ENCODE measurements at regions not wholly inside any gene's neighbourhood (a gene's known extent, or its start where the extent isn't known, plus 50 kb on each side); places are given as distances from the start of the nearest gene placed in this dataset.

DNA sequence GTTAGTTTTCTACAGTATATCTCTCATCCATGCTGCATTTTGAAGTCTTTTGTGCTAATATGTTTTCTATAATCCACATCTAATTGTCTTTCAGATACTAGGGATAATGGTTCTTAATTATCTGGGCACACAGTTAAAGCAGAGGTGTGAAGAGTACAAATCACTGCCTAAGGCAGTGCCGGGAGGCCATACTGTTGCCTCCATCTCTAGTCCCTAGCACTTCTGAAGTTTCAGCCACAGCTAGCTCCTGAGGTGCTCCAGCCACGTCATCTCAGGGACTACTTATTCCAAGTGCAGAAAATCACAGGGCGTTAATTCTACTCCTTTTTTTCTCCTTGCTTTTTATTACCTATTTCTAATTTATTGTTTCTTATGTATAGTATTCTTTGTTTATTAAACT, 760.0 kb upstream of the FAM174A start:
- Mint-ChIP-seq H3K36me3 (no peaks in the 10 kb centered on the region), H3K9me3 (peaks cover 2 to 4% of the 10 kb centered on the region in 2 donors), H3K4me3 (no peak overlapping the region), H3K4me1 (no peaks in the 10 kb centered on the region), H3K27me3 (ENCODE audit: low read depth in 2 of 2) (no peaks in the 10 kb centered on the region), H3K27ac (no peak overlapping the region)
- Histone ChIP-seq H3K4me1 (ENCODE audit: control insufficient read depth, insufficient read depth, low read length) (no peaks in the 10 kb centered on the region), H3K4me3 (ENCODE audit: low read length) (no peak overlapping the region), H3K27ac (ENCODE audit: low read length) (no peak overlapping the region), H3K9me3 (ENCODE audit: control insufficient read depth, insufficient read depth, low read length) (no peaks in the 10 kb centered on the region), H3K27me3 (ENCODE audit: control insufficient read depth, insufficient read depth, low read length) (no peaks in the 10 kb centered on the region), H3K36me3 (ENCODE audit: control insufficient read depth, insufficient read depth, low read length) (no peaks in the 10 kb centered on the region)
- intact Hi-C loops (cut with micrococcal nuclease), result no loop called here
- DNase-seq (no peak), ATAC-seq (no peak)
- WGBS (ENCODE audit: insufficient coverage), result 79% methylated on average over 2 of the region's 3 CpGs
- TF ChIP-seq, protein P1, sequence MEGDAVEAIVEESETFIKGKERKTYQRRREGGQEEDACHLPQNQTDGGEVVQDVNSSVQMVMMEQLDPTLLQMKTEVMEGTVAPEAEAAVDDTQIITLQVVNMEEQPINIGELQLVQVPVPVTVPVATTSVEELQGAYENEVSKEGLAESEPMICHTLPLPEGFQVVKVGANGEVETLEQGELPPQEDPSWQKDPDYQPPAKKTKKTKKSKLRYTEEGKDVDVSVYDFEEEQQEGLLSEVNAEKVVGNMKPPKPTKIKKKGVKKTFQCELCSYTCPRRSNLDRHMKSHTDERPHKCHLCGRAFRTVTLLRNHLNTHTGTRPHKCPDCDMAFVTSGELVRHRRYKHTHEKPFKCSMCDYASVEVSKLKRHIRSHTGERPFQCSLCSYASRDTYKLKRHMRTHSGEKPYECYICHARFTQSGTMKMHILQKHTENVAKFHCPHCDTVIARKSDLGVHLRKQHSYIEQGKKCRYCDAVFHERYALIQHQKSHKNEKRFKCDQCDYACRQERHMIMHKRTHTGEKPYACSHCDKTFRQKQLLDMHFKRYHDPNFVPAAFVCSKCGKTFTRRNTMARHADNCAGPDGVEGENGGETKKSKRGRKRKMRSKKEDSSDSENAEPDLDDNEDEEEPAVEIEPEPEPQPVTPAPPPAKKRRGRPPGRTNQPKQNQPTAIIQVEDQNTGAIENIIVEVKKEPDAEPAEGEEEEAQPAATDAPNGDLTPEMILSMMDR (IDR thresholded peaks at IDR 0.05), result no peak

- ATAC-seq, result no peak
- TF ChIP-seq, protein P1 (IDR thresholded peaks at IDR 0.05), result no peak
These were observed 761.9 kb upstream of the FAM174A start for GRCh38 chr5:99773290-99773689.

GRCh38 chr5:99771296-99771695, 763.9 kb upstream of the FAM174A start:
- intact Hi-C loops (cut with micrococcal nuclease), result no loop called here
- Histone ChIP-seq H3K9me3 (ENCODE audit: control insufficient read depth, insufficient read depth, low read length) (no peaks in the 10 kb centered on the region), H3K27me3 (ENCODE audit: control insufficient read depth, insufficient read depth, low read length) (no peaks in the 10 kb centered on the region), H3K4me1 (ENCODE audit: control insufficient read depth, insufficient read depth, low read length) (no peaks in the 10 kb centered on the region), H3K4me3 (ENCODE audit: low read length) (no peak overlapping the region), H3K27ac (ENCODE audit: low read length) (no peak overlapping the region), H3K36me3 (ENCODE audit: control insufficient read depth, insufficient read depth, low read length) (no peaks in the 10 kb centered on the region)
- no peaks in the 10 kb centered on the region for H3K27me3 Mint-ChIP-seq (ENCODE audit: low read depth in 2 of 2)
- H3K4me3 Mint-ChIP-seq, result no peak overlapping the region
- peaks cover 9 to 16% of the 10 kb centered on the region in 2 donors for H3K9me3 Mint-ChIP-seq
- WGBS (ENCODE audit: insufficient coverage), result no CpG with 5 or more reads among the region's 1 CpG
- H3K27ac Mint-ChIP-seq, result no peak overlapping the region
- H3K36me3 Mint-ChIP-seq, result peaks cover 4% of the 10 kb centered on the region
- ATAC-seq, result no peak
- TF ChIP-seq, protein P1 (IDR thresholded peaks at IDR 0.05), result no peak
- no peak for DNase-seq
- no peaks in the 10 kb centered on the region for H3K4me1 Mint-ChIP-seq

More at GRCh38 chr5:99773290-99773689, 761.9 kb upstream of the FAM174A start:
- Histone ChIP-seq H3K4me1 (ENCODE audit: control insufficient read depth, insufficient read depth, low read length) (no peaks in the 10 kb centered on the region), H3K4me3 (ENCODE audit: low read length) (no peak overlapping the region), H3K27me3 (ENCODE audit: control insufficient read depth, insufficient read depth, low read length) (no peaks in the 10 kb centered on the region), H3K27ac (ENCODE audit: low read length) (no peak overlapping the region), H3K36me3 (ENCODE audit: control insufficient read depth, insufficient read depth, low read length) (no peaks in the 10 kb centered on the region), H3K9me3 (ENCODE audit: control insufficient read depth, insufficient read depth, low read length) (no peaks in the 10 kb centered on the region)
- H3K36me3 Mint-ChIP-seq, result no peaks in the 10 kb centered on the region
- H3K4me3 Mint-ChIP-seq, result no peak overlapping the region
- H3K27me3 Mint-ChIP-seq (ENCODE audit: low read depth in 2 of 2), result no peaks in the 10 kb centered on the region
- no peak for DNase-seq
- peaks cover 8 to 16% of the 10 kb centered on the region in 2 donors for H3K9me3 Mint-ChIP-seq
- no peak overlapping the region for H3K27ac Mint-ChIP-seq
- intact Hi-C loops (cut with micrococcal nuclease), result no loop called here
- H3K4me1 Mint-ChIP-seq, result no peaks in the 10 kb centered on the region
- WGBS (ENCODE audit: insufficient coverage), result no CpG with 5 or more reads among the region's 1 CpG

DNA sequence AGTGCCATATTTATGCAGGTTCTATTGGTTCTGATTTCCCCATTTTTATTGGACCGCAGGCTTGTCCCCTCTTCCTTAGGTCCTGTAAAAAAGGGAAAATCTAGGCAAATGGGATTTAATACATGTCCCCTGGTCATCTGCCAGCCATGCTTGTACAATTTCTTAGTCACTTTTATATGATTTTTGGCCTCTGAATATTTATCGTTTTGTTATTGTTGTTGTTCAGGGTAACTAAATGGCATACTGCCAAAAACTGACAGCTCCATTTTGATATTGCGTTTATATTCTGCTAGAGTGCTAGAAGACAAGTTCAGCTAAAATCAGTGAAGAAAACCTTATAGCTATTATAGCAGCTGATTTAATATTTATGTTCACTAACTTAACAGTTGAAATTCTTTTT, 770.2 kb upstream of the FAM174A start:
- Histone ChIP-seq H3K9me3 (ENCODE audit: control insufficient read depth, insufficient read depth, low read length) (peaks cover 5% of the 10 kb centered on the region), H3K4me1 (ENCODE audit: control insufficient read depth, insufficient read depth, low read length) (no peaks in the 10 kb centered on the region), H3K36me3 (ENCODE audit: control insufficient read depth, insufficient read depth, low read length) (no peaks in the 10 kb centered on the region), H3K27me3 (ENCODE audit: control insufficient read depth, insufficient read depth, low read length) (no peaks in the 10 kb centered on the region), H3K27ac (ENCODE audit: low read length) (no peak overlapping the region), H3K4me3 (ENCODE audit: low read length) (no peak overlapping the region)
- TF ChIP-seq, protein P1 (IDR thresholded peaks at IDR 0.05), result no peak
- H3K27me3 Mint-ChIP-seq (ENCODE audit: low read depth in 2 of 2), result no peaks in the 10 kb centered on the region
- no peaks in the 10 kb centered on the region for H3K4me1 Mint-ChIP-seq
- DNase-seq, result no peak
- H3K4me3 Mint-ChIP-seq, result no peak overlapping the region
- ATAC-seq, result no peak
- 95% methylated on average over 2 of the region's 3 CpGs for WGBS (ENCODE audit: insufficient coverage)
- peaks cover 21 to 30% of the 10 kb centered on the region in 2 donors for H3K9me3 Mint-ChIP-seq
- peaks cover 12% of the 10 kb centered on the region for H3K36me3 Mint-ChIP-seq
- H3K27ac Mint-ChIP-seq, result no peak overlapping the region
- intact Hi-C loops (cut with micrococcal nuclease), result no loop called here
